GM20431 (cell line): ENCODE measurements at regions not wholly inside any gene's neighbourhood (a gene's known extent, or its start where the extent isn't known, plus 50 kb on each side); places are given as distances from the start of the nearest gene placed in this dataset.
"Not testable (repeated sequence)": the region's sequence is repeated elsewhere in the genome, so short reads cannot be mapped to it uniquely, and the experiment has no call there.

Source experiments
- in situ Hi-C: fragments of 300-500 bp; cut with MseI, MboI; formaldehyde crosslinking; loops from one replicate; pipeline ENCODE4 v1.15.0; 2020; ENCODE audit warnings: low sequenced_read_pairs; ENCODE audit not compliant: unreplicated experiment

GRCh38 chr9:110128664-110129329 lies 79.2 kb downstream of the C9orf152 start:
- in situ Hi-C loops: no loop called here

GRCh38 chr9:110129425-110129824 lies 78.5 kb downstream of the C9orf152 start:
- in situ Hi-C loops: no loop called here

GRCh38 chr9:110130211-110130610 lies 77.7 kb downstream of the C9orf152 start:
- in situ Hi-C loops: no loop called here

GRCh38 chr9:110130791-110131416 lies 77.1 kb downstream of the C9orf152 start:
- in situ Hi-C loops: no loop called here

GRCh38 chr9:110131499-110131898 lies 76.5 kb downstream of the C9orf152 start:
- in situ Hi-C loops: no loop called here

- in situ Hi-C loops: not testable (repeated sequence)
Observed at GRCh38 chr9:110132531-110132930, 75.4 kb downstream of the C9orf152 start.

- in situ Hi-C loops: no loop called here
Observed at GRCh38 chr9:110133059-110133458, 74.9 kb downstream of the C9orf152 start.

GRCh38 chr9:110133608-110134210 lies 74.2 kb downstream of the C9orf152 start:
- in situ Hi-C loops: no loop called here

GRCh38 chr9:110135846-110136245 lies 72.1 kb downstream of the C9orf152 start:
- in situ Hi-C loops: no loop called here

GRCh38 chr9:110136802-110137201 lies 71.2 kb downstream of the C9orf152 start:
- in situ Hi-C loops: no loop called here

- in situ Hi-C loops: no loop called here
Observed at GRCh38 chr9:110140276-110140675, 67.7 kb downstream of the C9orf152 start.

- in situ Hi-C loops: no loop called here
Observed at GRCh38 chr9:110141227-110141793, 66.6 kb downstream of the C9orf152 start.

GRCh38 chr9:110142253-110142652 lies 65.7 kb downstream of the C9orf152 start:
- in situ Hi-C loops: no loop called here

- in situ Hi-C loops: no loop called here
Observed at GRCh38 chr9:110142868-110143481, 65.0 kb downstream of the C9orf152 start.

GRCh38 chr9:110143485-110143884 lies 64.5 kb downstream of the C9orf152 start:
- in situ Hi-C loops: no loop called here

- in situ Hi-C loops: no loop called here
Observed at GRCh38 chr9:110143950-110144545, 63.9 kb downstream of the C9orf152 start.

GRCh38 chr9:110146373-110146772 lies 61.6 kb downstream of the C9orf152 start:
- in situ Hi-C loops: no loop called here

- in situ Hi-C loops: no loop called here
Observed at GRCh38 chr9:110148384-110148783, 59.6 kb downstream of the C9orf152 start.

GRCh38 chr9:110148891-110149290 lies 59.1 kb downstream of the C9orf152 start:
- in situ Hi-C loops: no loop called here
